NB4 (cell line): ENCODE measurements at regions not wholly inside any gene's neighbourhood (a gene's known extent, or its start where the extent isn't known, plus 50 kb on each side); places are given as distances from the start of the nearest gene placed in this dataset.

Source experiments
- POLR2A ChIP-seq: IDR thresholded peaks from 2 replicates; pipeline ENCODE4 v1.6.1; 2011; ENCODE audit warnings: mild to moderate bottlenecking; ENCODE audit not compliant: insufficient read length; ENCODE audit errors: extremely low read depth
- TF ChIP-seq, protein P1 (sequence below): IDR thresholded peaks from one replicate; pipeline ENCODE4 v1.5.1; 2012; ENCODE audit warnings: low read depth, low read length
- TF ChIP-seq, protein P2 (sequence below): IDR thresholded peaks from 2 replicates; pipeline ENCODE4 v1.6.1; 2011; ENCODE audit warnings: low read depth, low read length

DNA sequence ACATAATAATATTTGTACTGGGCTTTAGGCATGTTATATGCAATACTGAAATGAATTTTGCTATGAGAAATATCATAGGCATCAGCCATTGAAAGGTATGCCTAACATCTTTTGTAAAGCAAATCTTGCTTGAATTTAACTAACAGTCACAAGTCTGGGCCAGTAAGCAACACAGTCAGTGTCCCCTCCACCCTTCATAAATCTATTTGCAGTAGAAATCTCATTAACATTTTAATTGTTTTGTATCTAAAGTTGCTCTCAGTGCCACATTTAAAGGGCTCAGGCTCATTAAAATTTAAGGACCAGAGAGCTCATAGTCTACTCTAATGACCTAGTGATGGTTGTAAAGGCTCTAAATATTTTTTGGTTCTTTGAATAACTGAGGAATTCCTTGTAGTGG lies 167.2 kb upstream of the GOLIM4 start:
- TF ChIP-seq, protein P1, sequence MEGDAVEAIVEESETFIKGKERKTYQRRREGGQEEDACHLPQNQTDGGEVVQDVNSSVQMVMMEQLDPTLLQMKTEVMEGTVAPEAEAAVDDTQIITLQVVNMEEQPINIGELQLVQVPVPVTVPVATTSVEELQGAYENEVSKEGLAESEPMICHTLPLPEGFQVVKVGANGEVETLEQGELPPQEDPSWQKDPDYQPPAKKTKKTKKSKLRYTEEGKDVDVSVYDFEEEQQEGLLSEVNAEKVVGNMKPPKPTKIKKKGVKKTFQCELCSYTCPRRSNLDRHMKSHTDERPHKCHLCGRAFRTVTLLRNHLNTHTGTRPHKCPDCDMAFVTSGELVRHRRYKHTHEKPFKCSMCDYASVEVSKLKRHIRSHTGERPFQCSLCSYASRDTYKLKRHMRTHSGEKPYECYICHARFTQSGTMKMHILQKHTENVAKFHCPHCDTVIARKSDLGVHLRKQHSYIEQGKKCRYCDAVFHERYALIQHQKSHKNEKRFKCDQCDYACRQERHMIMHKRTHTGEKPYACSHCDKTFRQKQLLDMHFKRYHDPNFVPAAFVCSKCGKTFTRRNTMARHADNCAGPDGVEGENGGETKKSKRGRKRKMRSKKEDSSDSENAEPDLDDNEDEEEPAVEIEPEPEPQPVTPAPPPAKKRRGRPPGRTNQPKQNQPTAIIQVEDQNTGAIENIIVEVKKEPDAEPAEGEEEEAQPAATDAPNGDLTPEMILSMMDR = no peak
- TF ChIP-seq POLR2A = no peak
- TF ChIP-seq, protein P2, sequence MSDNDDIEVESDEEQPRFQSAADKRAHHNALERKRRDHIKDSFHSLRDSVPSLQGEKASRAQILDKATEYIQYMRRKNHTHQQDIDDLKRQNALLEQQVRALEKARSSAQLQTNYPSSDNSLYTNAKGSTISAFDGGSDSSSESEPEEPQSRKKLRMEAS = no peak
